B cell (primary cell): ENCODE measurements at regions not wholly inside any gene's neighbourhood (a gene's known extent, or its start where the extent isn't known, plus 50 kb on each side); places are given as distances from the start of the nearest gene placed in this dataset.

Experiments used
- ATAC-seq: fragments of 200-7000 bp; cut with Tn5 transposase; one replicate; pipeline ENCODE4 v1.10.0; 2021; ENCODE audit warnings: low read depth, mild to moderate bottlenecking, moderate number of reproducible peaks, moderate library complexity
- CTCF ChIA-PET: fragments of 350-600 bp; sonication (Branson Sonifier 250); formaldehyde crosslinking; loops from one replicate; lab custom pipeline; 2021; ENCODE audit warnings: antibody characterized with exemption, inconsistent platforms; lab: Charles Lee
- POLR2A ChIA-PET: fragments of 350-600 bp; sonication (Branson Sonifier 250); formaldehyde crosslinking; loops from one replicate; lab custom pipeline; 2021; ENCODE audit warnings: antibody characterized with exemption; lab: Charles Lee
- DNase-seq: peaks from one replicate; pipeline ENCODE4 v3.0.0; 2013
- H2AFZ ChIP-seq: 2 replicates; pipeline ENCODE4 v1.6.1; 2012; ENCODE audit warnings: mild to moderate bottlenecking, low read depth, low read length; ENCODE audit not compliant: insufficient read depth, poor library complexity, severe bottlenecking
- H3K27ac ChIP-seq, 2 donors: 1 replicate in 1 of 2; 2 replicates in 1 of 2; pipeline ENCODE4 v1.5.1; 2012 to 2013; ENCODE audit warnings: low read length in 2 of 2, mild to moderate bottlenecking in 2 of 2, moderate library complexity in 1 of 2
- H3K27me3 ChIP-seq, 4 experiments: fragments of 200-600 bp in 1 of 4; sonication (generic) in 1 of 4; replicated peaks in 1 of 4; 1 replicate in 2 of 4; 2 replicates in 2 of 4; pipeline versions ENCODE4 v1.6.1 to v1.7.0; 2013 to 2016; ENCODE audit warnings: low read length in 3 of 4, mild to moderate bottlenecking in 2 of 4, mixed read lengths in 1 of 4, moderate library complexity in 1 of 4; ENCODE audit not compliant: insufficient read depth in 4 of 4, control insufficient read depth in 3 of 4; ENCODE audit errors: control extremely low read depth in 1 of 4
- H3K36me3 ChIP-seq, 2 experiments: replicated peaks in 1 of 2; 1 replicate in 1 of 2; 2 replicates in 1 of 2; pipeline versions ENCODE4 v1.6.1 to v1.7.1; 2013; ENCODE audit warnings: low read length in 1 of 2; ENCODE audit not compliant: insufficient read depth in 2 of 2, control insufficient read depth in 1 of 2; ENCODE audit errors: control extremely low read depth in 1 of 2, extremely low read depth in 1 of 2
- H3K4me1 ChIP-seq, 2 donors: fragments of 200-600 bp in 1 of 2; sonication (generic) in 1 of 2; 1 replicate in 1 of 2; 2 replicates in 1 of 2; pipeline versions ENCODE4 v1.5.1 to v1.6.1; 2013 to 2017; ENCODE audit warnings: low read length in 2 of 2; ENCODE audit not compliant: control insufficient read depth in 2 of 2, insufficient read depth in 2 of 2
- H3K4me2 ChIP-seq: replicated peaks from 2 replicates; pipeline ENCODE3; 2012; ENCODE audit warnings: mild to moderate bottlenecking, low read depth, low read length; ENCODE audit not compliant: poor library complexity, severe bottlenecking
- H3K4me3 ChIP-seq, 5 experiments: fragments of 200-600 bp in 1 of 5; sonication (generic) in 1 of 5; 1 replicate in 3 of 5; 2 replicates in 2 of 5; pipeline versions ENCODE4 v1.5.1 to v1.7.0; 2011 to 2016; ENCODE audit warnings: low read length in 4 of 5, mild to moderate bottlenecking in 4 of 5, low read depth in 2 of 5, control low read depth in 1 of 5, moderate library complexity in 1 of 5; ENCODE audit not compliant: insufficient read depth in 1 of 5; ENCODE audit errors: control extremely low read depth in 1 of 5, extremely low read depth in 1 of 5
- H3K79me2 ChIP-seq: fragments of 200-600 bp; sonication (generic); one replicate; pipeline ENCODE4 v1.6.0; 2016; ENCODE audit warnings: low read length; ENCODE audit not compliant: control insufficient read depth, insufficient read depth
- H3K9ac ChIP-seq: fragments of 200-600 bp; sonication (generic); 2 replicates; pipeline ENCODE4 v1.6.1; 2017; ENCODE audit warnings: mild to moderate bottlenecking, low read length, moderate library complexity
- H3K9me3 ChIP-seq, 3 donors: one replicate each; pipeline versions ENCODE4 v1.6.1 to v1.7.1; 2013; ENCODE audit warnings: low read length in 2 of 3; ENCODE audit not compliant: control insufficient read depth in 2 of 3, insufficient read depth in 1 of 3; ENCODE audit errors: control extremely low read depth in 1 of 3
- H4K20me1 ChIP-seq: 2 replicates; pipeline ENCODE4 v1.6.0; 2012; ENCODE audit warnings: mild to moderate bottlenecking, low read length; ENCODE audit not compliant: insufficient read depth, control insufficient read depth, poor library complexity, severe bottlenecking
- H3K27ac Mint-ChIP-seq: one replicate; pipeline ENCODE4 v1.8.0; 2021; ENCODE audit warnings: mixed read lengths
- H3K27me3 Mint-ChIP-seq: one replicate; pipeline ENCODE4 v1.8.0; 2021; ENCODE audit warnings: mixed read lengths
- H3K4me1 Mint-ChIP-seq: one replicate; pipeline ENCODE4 v1.8.0; 2021; ENCODE audit warnings: mixed read lengths
- H3K4me3 Mint-ChIP-seq: one replicate; pipeline ENCODE4 v1.8.0; 2021; ENCODE audit warnings: mixed read lengths
- H3K9me3 Mint-ChIP-seq: one replicate; pipeline ENCODE4 v1.8.0; 2022; ENCODE audit warnings: mixed read lengths; ENCODE audit not compliant: insufficient read depth
- EZH2 ChIP-seq: IDR thresholded peaks from 2 replicates; pipeline ENCODE4 v1.6.1; 2012; ENCODE audit warnings: borderline replicate concordance, low read depth, mild to moderate bottlenecking, moderate library complexity, low read length; ENCODE audit not compliant: insufficient read depth, poor library complexity, severe bottlenecking
- WGBS: methylation state at CpG from one replicate; pipeline ENCODE4 v1.1.5; 2013; ENCODE audit warnings: missing lambda C conversion rate; ENCODE audit not compliant: insufficient coverage; 5-methylcytosine and 5-hydroxymethylcytosine counted together
- intact Hi-C: fragments of 100-400 bp; cut with micrococcal nuclease; formaldehyde crosslinking; loops from one replicate; pipeline ENCODE4 v1.10.0; 2022
- TF ChIP-seq, protein P1 (sequence below): fragments of 200-600 bp; IDR thresholded peaks from one replicate; pipeline ENCODE4 v1.8.0; 2022; ENCODE audit warnings: antibody characterized with exemption, mild to moderate bottlenecking

GRCh38 chr12:88897723-88898122 lies 317.5 kb upstream of the KITLG start:
- H3K9me3 ChIP-seq: no peaks in the 10 kb centered on the region
- H2AFZ ChIP-seq: no peak overlapping the region
- no peak overlapping the region for H3K9ac ChIP-seq
- H3K27me3 ChIP-seq: no peaks in the 10 kb centered on the region
- no peaks in the 10 kb centered on the region for H3K79me2 ChIP-seq
- H3K27me3 Mint-ChIP-seq: no peaks in the 10 kb centered on the region
- H3K4me1 Mint-ChIP-seq: no peaks in the 10 kb centered on the region
- no peak overlapping the region for H3K27ac Mint-ChIP-seq
- ChIA-PET POLR2A (no interaction called here), CTCF (no interaction called here)
- H4K20me1 ChIP-seq: no peaks in the 10 kb centered on the region
- no peak overlapping the region for H3K4me3 ChIP-seq
- DNase-seq (no peak), ATAC-seq (no peak)
- H3K4me1 ChIP-seq: no peaks in the 10 kb centered on the region
- H3K27ac ChIP-seq: no peak overlapping the region
- WGBS: no CpG with 5 or more reads among the region's 1 CpG
- no peak for TF ChIP-seq EZH2
- TF ChIP-seq, protein P1, sequence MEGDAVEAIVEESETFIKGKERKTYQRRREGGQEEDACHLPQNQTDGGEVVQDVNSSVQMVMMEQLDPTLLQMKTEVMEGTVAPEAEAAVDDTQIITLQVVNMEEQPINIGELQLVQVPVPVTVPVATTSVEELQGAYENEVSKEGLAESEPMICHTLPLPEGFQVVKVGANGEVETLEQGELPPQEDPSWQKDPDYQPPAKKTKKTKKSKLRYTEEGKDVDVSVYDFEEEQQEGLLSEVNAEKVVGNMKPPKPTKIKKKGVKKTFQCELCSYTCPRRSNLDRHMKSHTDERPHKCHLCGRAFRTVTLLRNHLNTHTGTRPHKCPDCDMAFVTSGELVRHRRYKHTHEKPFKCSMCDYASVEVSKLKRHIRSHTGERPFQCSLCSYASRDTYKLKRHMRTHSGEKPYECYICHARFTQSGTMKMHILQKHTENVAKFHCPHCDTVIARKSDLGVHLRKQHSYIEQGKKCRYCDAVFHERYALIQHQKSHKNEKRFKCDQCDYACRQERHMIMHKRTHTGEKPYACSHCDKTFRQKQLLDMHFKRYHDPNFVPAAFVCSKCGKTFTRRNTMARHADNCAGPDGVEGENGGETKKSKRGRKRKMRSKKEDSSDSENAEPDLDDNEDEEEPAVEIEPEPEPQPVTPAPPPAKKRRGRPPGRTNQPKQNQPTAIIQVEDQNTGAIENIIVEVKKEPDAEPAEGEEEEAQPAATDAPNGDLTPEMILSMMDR: no peak
- H3K4me3 Mint-ChIP-seq: no peak overlapping the region
- intact Hi-C loops: no loop called here
- no peaks in the 10 kb centered on the region for H3K36me3 ChIP-seq
- no peaks in the 10 kb centered on the region for H3K9me3 Mint-ChIP-seq
- no peak overlapping the region for H3K4me2 ChIP-seq

DNA sequence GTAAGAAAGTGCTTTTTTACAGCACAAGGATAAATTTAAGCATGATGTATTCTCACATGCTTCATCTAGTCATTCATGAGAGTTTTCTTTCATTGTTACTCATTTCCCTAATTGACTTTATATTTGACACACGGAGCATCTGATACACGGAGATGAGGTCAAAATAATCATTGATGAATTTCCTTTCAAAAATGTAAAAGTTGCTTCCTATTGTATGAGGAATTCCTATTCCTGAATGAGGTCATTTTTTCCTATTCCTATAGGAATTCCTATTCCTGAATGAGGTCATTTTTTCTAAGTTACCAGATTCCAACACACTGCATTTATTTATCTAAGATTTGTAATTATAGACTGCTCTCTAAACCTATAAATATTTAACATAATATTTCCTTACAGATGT lies 316.7 kb upstream of the KITLG start:
- no peaks in the 10 kb centered on the region for H4K20me1 ChIP-seq
- Mint-ChIP-seq H3K9me3 (no peaks in the 10 kb centered on the region), H3K27me3 (no peaks in the 10 kb centered on the region), H3K27ac (no peak overlapping the region), H3K4me3 (no peak overlapping the region), H3K4me1 (no peaks in the 10 kb centered on the region)
- POLR2A ChIA-PET: no interaction called here
- TF ChIP-seq, protein P1: no peak
- TF ChIP-seq EZH2: no peak
- no peak for ATAC-seq
- H3K9me3 ChIP-seq: no peaks in the 10 kb centered on the region
- no peak overlapping the region for H3K4me2 ChIP-seq
- CTCF ChIA-PET: no interaction called here
- H3K27ac ChIP-seq: no peak overlapping the region
- H3K4me1 ChIP-seq: no peaks in the 10 kb centered on the region
- H3K4me3 ChIP-seq: no peak overlapping the region
- no peak overlapping the region for H2AFZ ChIP-seq
- no peaks in the 10 kb centered on the region for H3K79me2 ChIP-seq
- H3K36me3 ChIP-seq: no peaks in the 10 kb centered on the region
- no peaks in the 10 kb centered on the region for H3K27me3 ChIP-seq
- no peak for DNase-seq
- H3K9ac ChIP-seq: no peak overlapping the region
- intact Hi-C loops: no loop called here
- WGBS: no CpG with 5 or more reads among the region's 2 CpGs
